KOPT-K1 (cell line): ENCODE measurements at regions not wholly inside any gene's neighbourhood (a gene's known extent, or its start where the extent isn't known, plus 50 kb on each side); places are given as distances from the start of the nearest gene placed in this dataset.
"Not testable (repeated sequence)": the region's sequence is repeated elsewhere in the genome, so short reads cannot be mapped to it uniquely, and the experiment has no call there.

Experiments used
- H3K27ac ChIP-seq: fragments of 200-600 bp; sonication (generic); 2 replicates; pipeline ENCODE4 v1.5.1; 2016; ENCODE audit warnings: antibody characterized with exemption, mild to moderate bottlenecking, low read depth, low read length; ENCODE audit not compliant: poor library complexity, severe bottlenecking
- H3K36me3 ChIP-seq: fragments of 200-600 bp; sonication (generic); 2 replicates; pipeline ENCODE4 v1.5.1; 2017; ENCODE audit warnings: antibody characterized with exemption, mild to moderate bottlenecking, low read length, moderate library complexity; ENCODE audit not compliant: insufficient read depth
- H3K9me3 ChIP-seq: fragments of 200-600 bp; sonication (generic); 2 replicates; pipeline ENCODE4 v1.5.1; 2017; ENCODE audit warnings: antibody characterized with exemption, low read length, mild to moderate bottlenecking; ENCODE audit not compliant: insufficient read depth, poor library complexity, severe bottlenecking

DNA sequence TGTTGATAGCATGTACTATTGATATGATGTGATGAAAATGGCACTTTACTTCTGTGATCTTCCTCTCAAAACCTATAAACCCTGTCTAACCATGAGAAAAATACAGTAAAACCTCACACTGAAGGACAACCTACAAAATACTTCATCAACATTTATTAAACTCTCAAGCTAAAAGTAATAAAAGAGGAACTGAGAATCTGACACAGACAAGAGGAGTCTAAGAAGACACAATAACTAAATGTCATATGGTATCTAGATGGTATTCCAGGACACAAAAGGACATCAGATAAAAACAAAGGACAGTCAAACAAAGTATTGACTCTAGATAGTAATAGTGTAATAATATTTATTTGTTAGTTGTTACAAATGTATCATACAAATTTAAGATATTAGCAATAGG lies 655.3 kb downstream of the SH3BGRL start:
- Histone ChIP-seq H3K9me3 (no peaks in the 10 kb centered on the region), H3K27ac (no peak overlapping the region), H3K36me3 (no peaks in the 10 kb centered on the region)

DNA sequence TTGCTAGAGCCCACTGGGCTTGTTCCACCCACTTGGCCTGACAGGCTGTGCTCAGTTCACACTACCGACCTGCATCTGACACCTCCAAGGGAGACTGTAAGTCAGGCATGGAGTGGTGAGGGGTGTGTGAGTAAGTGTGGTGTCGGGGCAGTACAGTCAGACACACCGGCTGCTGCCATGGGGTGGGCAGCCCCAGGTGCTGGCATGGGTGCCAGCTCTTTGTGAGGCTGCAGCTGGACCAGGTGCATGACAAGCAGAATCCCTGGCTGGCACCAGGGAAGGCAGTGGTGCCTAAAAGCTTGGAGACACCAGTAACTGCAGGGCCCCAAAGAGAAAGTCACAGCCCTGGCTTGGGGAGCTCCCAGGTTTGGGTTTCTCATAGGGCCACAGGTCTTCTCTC lies 665.0 kb downstream of the SH3BGRL start:
- no peak overlapping the region for H3K27ac ChIP-seq
- no peaks in the 10 kb centered on the region for H3K9me3 ChIP-seq
- no peaks in the 10 kb centered on the region for H3K36me3 ChIP-seq

DNA sequence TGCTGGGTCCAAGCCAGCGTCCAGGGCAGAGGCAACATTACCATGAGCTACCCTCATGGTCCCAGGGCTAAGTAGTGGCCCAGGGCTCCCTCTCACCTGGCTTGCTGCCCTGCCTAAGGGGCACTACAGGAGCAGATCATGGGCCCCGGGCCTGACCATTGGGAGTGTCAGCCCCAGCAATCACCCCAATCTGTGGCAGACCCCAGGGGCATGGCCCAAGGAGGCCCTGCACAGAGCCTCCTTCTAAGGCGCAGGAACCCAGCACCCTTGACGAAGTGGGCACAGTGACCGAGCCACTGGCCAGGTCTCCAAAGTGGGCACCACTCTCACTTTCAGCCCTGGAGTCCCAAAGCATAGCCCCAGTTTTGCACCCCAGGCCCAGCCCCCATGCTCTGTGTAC lies 667.1 kb downstream of the SH3BGRL start:
- Histone ChIP-seq H3K9me3 (no peaks in the 10 kb centered on the region), H3K27ac (no peak overlapping the region), H3K36me3 (no peaks in the 10 kb centered on the region)

DNA sequence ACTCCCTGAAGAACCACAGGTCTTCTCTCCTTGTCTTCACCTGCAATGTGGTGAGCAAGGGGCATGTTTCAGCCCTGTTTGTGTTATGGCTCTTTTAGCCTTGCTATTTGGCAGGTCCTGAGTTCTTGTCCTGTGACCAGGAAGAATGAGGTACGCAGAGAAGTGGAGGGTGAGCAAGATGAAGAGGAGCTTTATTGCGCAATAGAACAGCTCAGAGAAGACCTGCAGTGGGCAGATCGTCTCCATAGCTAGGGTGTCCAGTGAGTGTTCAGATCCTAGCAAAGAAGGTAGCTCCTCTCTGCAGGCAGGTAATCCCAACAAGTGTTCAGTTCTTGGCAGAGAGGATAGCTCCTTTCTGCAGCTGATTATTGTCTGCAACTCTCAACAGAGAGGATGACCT lies 672.9 kb downstream of the SH3BGRL start:
- H3K9me3 ChIP-seq: no peaks in the 10 kb centered on the region
- H3K36me3 ChIP-seq: no peaks in the 10 kb centered on the region
- no peak overlapping the region for H3K27ac ChIP-seq

DNA sequence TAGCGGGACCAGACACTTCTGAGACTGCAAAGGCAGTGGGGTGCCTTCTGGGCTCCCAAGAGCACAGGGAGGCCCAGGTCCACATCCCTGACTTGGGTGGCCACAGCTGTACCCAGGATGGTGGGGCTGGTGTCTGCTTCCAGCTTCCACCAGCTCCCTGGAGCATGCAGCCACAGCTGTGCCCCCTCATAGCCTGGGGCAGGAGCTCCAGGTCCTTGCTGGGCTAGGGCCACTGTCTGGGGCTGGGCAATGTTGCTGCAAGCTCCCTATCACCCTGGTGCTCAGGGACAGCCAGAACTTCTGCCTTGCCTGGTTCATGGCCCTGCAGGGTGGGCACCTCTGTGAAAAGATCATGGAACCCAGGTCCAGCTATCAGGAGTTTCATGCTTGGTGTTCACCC lies 673.9 kb downstream of the SH3BGRL start:
- H3K9me3 ChIP-seq: no peaks in the 10 kb centered on the region
- H3K27ac ChIP-seq: no peak overlapping the region
- no peaks in the 10 kb centered on the region for H3K36me3 ChIP-seq

DNA sequence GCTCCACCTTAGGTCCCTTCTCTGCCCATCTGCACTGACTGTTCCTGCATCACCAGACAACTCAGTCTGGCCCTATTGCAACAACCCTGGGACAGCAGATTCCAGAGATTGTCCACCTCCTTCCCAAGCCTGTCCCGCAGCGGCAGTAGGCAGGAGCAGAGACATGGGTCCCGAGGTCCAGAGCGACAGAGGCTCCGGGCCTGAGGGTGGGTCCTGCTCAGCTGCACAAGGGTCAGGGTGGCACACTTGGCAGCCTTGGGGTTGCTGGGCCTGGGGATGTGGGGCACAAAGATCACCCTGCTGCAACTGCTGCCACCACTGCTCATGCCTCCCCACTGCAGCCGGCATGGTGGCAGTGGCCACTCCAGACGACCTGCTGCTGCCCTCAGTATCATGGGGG lies 674.5 kb downstream of the SH3BGRL start:
- Histone ChIP-seq H3K36me3 (no peaks in the 10 kb centered on the region), H3K27ac (no peak overlapping the region), H3K9me3 (no peaks in the 10 kb centered on the region)

DNA sequence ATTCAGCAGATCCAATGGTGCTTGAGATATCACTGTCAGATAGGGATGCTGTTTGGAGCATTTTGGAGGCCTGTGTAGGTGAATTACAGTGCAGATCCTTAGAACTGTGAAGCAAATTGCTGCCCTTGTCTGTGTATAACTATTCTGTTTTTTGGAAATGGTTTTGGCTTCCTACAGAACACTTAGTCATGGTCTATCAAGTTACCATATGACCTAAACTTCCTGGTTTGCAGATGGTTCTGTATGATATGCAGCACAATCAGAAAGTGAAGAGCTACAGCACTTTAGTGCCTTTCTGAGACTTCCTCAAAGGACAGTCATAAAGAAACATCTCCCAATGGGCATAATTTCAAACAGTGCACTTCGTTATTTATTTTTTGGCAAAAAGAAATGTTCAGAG lies 688.6 kb downstream of the SH3BGRL start:
- H3K36me3 ChIP-seq: no peaks in the 10 kb centered on the region
- H3K9me3 ChIP-seq: no peaks in the 10 kb centered on the region
- no peak overlapping the region for H3K27ac ChIP-seq

DNA sequence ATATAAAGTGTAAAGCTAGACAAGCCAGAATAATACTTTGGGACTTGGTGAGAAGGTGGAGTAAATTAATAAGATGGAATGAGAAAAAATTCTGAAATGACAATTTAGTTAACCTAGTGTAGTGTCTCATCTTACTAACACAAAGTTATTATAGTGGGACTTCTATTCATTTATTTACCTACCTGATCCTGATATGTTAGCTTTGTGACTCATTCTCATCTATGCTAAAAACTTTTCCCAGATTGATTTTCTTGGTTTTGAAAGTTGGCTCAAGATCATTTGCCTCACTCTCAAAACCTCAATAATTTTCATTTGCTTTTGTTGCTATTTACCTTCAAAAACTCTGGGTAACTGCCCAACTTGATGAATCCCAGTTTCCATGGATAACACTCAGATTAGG lies 698.6 kb downstream of the SH3BGRL start:
- Histone ChIP-seq H3K9me3 (no peaks in the 10 kb centered on the region), H3K36me3 (no peaks in the 10 kb centered on the region), H3K27ac (no peak overlapping the region)

DNA sequence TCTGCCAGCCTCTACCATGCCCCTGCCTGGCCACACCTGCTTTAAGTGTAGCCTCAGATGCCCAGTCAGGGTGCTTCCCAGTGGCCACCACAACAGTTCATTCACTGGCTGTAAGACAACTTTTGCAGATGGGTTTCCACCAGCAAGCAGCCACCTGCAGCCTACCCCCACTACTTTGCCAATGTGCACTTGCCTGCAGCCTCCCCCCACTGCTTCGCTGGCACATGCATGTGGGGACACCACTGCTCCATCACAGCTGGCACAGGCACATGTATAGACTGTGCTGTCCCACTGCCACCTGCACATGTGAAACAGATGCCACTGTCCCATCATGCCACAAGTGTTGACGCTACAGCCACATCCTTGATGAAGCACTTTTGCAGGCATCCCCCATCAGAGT lies 723.9 kb downstream of the SH3BGRL start:
- Histone ChIP-seq H3K9me3 (no peaks in the 10 kb centered on the region), H3K36me3 (no peaks in the 10 kb centered on the region), H3K27ac (no peak overlapping the region)

DNA sequence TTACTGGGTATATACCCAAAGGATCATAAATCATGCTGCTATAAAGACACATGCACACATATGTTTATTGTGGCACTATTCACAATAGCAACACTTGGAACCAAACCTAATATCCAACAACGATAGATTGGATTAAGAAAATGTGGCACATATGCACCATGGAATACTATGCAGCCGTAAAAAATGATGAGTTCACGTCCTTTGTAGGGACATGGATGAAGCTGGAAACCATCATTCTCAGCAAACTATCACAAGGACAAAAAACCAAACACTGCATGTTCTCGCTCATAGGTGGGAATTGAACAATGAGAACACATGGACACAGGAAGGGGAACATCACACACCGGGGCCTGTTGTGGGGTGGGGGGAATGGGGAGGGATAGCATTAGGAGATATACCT lies 744.0 kb downstream of the SH3BGRL start:
- not testable (repeated sequence) for H3K27ac ChIP-seq, H3K36me3 ChIP-seq

DNA sequence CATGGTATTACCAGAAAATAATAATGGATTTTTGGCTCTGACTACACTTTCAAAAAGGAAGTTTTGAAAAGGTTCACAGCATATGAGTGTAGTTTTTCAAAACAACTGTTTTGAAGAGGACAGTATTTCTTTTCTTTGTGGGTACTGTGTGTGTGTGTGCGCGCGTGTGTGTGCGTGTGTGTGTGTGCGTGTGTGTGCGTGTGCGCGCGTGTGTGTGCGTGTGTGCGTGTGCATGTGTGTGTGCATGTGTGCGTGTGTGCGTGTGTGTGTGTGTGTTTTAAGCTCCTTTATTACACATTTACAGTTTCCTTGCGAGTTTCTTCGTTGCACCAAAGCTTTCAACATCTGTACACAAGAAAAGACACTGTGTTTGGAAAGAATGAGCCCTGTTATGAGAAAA lies 755.4 kb downstream of the SH3BGRL start:
- no peaks in the 10 kb centered on the region for H3K9me3 ChIP-seq
- H3K27ac ChIP-seq: no peak overlapping the region
- H3K36me3 ChIP-seq: no peaks in the 10 kb centered on the region

More for the DNA sequence above, 744.0 kb downstream of the SH3BGRL start:
- not testable (repeated sequence) for H3K9me3 ChIP-seq

DNA sequence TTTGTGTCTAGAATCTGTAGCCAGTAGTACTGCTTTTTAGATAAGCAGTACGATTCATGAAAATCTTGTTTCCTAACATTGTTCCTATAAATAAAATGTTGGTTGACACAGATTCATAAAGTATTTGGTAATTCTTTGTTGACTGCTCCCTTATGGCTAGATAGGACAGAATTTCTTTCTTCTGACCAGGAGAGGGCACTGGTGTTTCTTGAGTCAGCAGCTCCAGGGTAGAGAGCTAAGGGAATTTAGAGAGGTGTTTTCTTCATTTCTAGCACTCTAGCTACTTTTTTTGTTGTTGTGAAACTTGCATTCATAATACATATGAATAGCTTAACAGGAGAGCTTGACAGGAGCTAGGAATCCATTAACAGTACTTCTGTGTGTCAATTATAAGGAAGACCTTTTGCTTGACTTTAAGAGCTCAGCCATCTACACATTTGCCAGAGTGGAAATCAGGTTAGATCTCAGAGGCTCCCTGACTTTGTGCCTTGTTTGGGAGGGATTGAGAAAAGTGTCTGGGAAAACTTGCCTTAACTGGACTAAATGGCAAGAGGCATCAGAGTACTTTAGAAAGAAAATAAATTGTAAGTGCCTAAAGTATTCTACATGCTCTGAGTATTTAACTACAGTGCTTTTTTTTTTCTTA lies 756.1 kb downstream of the SH3BGRL start:
- no peaks in the 10 kb centered on the region for H3K9me3 ChIP-seq
- H3K36me3 ChIP-seq: no peaks in the 10 kb centered on the region
- no peak overlapping the region for H3K27ac ChIP-seq

DNA sequence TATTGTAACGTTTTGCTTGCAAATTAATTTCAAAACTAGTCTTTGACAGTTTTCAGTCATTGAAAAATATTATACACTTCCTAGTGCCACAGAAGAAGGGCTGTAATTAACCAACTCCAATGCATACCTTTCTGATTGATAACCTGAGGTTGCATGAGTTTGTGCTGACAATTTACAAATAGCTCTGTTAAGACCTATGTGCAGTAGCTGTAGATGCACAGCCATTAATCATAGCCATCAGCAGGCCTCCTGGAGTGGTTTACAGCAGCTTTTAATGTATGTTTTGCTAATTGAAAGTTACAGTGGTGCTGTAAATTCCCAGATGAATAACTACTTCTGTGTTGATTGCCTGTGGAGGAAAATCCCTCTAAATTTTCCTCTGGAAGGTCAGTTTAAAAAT lies 758.1 kb downstream of the SH3BGRL start:
- Histone ChIP-seq H3K9me3 (no peaks in the 10 kb centered on the region), H3K27ac (no peak overlapping the region), H3K36me3 (no peaks in the 10 kb centered on the region)

DNA sequence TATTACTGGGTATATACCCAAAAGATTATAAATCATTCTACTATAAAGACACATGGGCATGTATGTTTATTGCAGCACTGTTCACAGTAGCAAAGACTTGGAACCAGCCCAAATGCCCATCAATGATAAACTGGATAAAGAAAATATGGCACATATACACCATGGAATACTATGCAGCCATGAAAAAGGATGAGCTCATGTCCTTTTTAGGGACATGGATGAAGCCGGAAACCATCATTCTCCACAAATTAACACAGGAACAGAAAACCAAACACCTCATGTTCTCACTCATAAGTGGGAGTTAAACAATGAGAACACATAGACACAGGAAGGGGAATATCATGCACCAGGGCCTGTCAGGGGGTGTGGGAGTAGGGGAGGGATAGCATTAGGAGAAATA lies 772.5 kb downstream of the SH3BGRL start:
- not testable (repeated sequence) for H3K36me3 ChIP-seq, H3K9me3 ChIP-seq

DNA sequence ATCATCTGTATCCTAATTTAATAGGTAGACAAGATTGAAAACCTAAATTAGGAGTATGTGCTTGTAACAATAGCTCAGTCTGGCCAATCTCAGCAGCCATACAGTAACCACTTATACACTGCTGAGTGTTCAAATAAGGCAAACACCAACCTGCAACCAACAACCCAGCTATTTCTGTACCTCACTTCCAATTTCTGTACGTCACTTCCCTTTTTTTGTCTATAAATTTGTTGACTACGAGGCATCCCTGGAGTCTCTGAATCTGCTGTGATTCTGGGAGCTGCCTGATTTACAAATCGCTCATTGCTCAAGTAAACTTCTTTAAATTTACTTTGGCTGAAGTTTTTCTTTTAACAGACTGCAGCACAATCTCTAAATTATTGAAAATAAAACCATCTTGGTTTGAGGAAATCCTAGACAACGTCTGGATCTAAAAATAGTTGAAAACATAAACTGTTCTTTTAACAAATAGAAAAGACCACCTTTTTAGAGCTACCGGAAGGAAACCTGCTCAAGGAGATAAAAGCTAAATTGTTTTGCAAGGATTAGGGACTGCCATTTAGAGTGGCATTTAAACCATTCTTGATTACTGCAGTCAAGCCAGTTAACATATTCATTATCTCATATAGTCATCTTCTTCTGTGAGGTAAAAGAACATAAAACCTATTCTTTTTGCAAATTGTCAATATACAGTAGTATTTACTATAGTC lies 778.1 kb downstream of the SH3BGRL start:
- no peaks in the 10 kb centered on the region for H3K36me3 ChIP-seq
- no peaks in the 10 kb centered on the region for H3K9me3 ChIP-seq
- H3K27ac ChIP-seq: no peak overlapping the region

More for the DNA sequence above, 772.5 kb downstream of the SH3BGRL start:
- H3K27ac ChIP-seq: not testable (repeated sequence)

DNA sequence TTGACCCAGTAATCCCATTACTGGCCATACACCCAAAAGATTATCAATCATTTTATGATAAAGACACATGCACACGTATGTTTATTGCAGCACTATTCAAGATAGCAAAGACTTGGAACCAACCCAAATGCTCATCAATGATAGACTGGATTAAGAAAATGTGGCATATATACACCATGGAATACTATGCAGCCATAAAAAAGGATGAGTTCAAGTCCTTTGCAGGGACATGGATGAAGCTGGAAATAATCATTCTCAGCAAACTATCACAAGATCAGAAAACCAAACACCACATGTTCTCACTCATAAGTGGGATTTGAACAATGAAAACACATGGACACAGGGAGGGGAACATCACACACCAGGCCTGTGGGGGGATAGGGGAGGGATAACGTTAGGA lies 785.3 kb downstream of the SH3BGRL start:
- not testable (repeated sequence) for H3K36me3 ChIP-seq, H3K9me3 ChIP-seq, H3K27ac ChIP-seq
